ENCODE measurements at regions not wholly inside any gene's neighbourhood (a gene's known extent, or its start where the extent isn't known, plus 50 kb on each side); places are given as distances from the start of the nearest gene placed in this dataset.

DNA sequence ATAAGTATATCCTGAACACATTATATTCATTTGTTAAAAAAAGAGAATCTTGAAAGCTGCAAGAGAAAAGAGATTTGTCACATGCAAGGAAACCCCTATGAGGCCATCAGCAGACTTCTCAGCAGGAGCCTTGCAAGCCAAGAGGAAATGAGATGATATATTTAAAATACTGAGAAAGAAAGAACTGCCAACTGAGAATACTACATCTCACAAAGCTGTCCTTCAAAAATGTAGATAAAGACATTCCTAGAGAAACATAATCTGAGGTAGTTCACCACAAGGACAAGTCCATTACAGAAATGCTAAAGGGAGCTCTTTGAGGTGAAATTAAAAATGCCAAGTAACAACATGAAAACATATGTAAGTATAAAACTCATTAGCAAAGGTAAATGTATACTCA, 224.4 kb upstream of the MBL2 start:
- no peak overlapping the region for H3K4me2 ChIP-seq
- DNase-seq (ENCODE audit: low read depth in 1 of 2, low spot score in 1 of 2) (no peak), ATAC-seq (no peak), FAIRE-seq (no peak)
- POLR2A ChIA-PET: no interaction called here
- CTCF ChIA-PET: no interaction called here
- TF ChIP-seq, protein P1, sequence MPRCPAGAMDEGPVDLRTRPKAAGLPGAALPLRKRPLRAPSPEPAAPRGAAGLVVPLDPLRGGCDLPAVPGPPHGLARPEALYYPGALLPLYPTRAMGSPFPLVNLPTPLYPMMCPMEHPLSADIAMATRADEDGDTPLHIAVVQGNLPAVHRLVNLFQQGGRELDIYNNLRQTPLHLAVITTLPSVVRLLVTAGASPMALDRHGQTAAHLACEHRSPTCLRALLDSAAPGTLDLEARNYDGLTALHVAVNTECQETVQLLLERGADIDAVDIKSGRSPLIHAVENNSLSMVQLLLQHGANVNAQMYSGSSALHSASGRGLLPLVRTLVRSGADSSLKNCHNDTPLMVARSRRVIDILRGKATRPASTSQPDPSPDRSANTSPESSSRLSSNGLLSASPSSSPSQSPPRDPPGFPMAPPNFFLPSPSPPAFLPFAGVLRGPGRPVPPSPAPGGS (IDR thresholded peaks at IDR 0.05): no peak
- TF ChIP-seq RNF2 (IDR thresholded peaks at IDR 0.05; ENCODE audit: borderline replicate concordance, low read depth): no peak
- TF ChIP-seq FOSB (CRISPR knock-in tag; IDR thresholded peaks at IDR 0.05): no peak
- TF ChIP-seq CBX2 (IDR thresholded peaks at IDR 0.05; ENCODE audit: borderline replicate concordance, low read depth): no peak
- TF ChIP-seq, protein P2, sequence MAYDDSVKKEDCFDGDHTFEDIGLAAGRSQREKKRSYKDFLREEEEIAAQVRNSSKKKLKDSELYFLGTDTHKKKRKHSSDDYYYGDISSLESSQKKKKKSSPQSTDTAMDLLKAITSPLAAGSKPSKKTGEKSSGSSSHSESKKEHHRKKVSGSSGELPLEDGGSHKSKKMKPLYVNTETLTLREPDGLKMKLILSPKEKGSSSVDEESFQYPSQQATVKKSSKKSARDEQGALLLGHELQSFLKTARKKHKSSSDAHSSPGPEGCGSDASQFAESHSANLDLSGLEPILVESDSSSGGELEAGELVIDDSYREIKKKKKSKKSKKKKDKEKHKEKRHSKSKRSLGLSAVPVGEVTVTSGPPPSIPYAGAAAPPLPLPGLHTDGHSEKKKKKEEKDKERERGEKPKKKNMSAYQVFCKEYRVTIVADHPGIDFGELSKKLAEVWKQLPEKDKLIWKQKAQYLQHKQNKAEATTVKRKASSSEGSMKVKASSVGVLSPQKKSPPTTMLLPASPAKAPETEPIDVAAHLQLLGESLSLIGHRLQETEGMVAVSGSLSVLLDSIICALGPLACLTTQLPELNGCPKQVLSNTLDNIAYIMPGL (CRISPR knock-in tag; IDR thresholded peaks at IDR 0.05; ENCODE audit: borderline replicate concordance): no peak
- no peak for TF ChIP-seq NPAS2 (CRISPR knock-in tag; IDR thresholded peaks at IDR 0.05; ENCODE audit: borderline replicate concordance)
- TF ChIP-seq RARB (CRISPR knock-in tag; IDR thresholded peaks at IDR 0.05): no peak
- TF ChIP-seq, protein P3, sequence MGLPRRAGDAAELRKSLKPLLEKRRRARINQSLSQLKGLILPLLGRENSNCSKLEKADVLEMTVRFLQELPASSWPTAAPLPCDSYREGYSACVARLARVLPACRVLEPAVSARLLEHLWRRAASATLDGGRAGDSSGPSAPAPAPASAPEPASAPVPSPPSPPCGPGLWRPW (IDR thresholded peaks at IDR 0.05): no peak
- TF ChIP-seq, protein P4, sequence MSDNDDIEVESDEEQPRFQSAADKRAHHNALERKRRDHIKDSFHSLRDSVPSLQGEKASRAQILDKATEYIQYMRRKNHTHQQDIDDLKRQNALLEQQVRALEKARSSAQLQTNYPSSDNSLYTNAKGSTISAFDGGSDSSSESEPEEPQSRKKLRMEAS (IDR thresholded peaks at IDR 0.05): no peak
- TF ChIP-seq CHD2 (IDR thresholded peaks at IDR 0.05; ENCODE audit: low read length, partially characterized antibody): no peak
- TF ChIP-seq MAFK (IDR thresholded peaks at IDR 0.05; ENCODE audit: partially characterized antibody): no peak
- no peak for TF ChIP-seq HDAC2 (IDR thresholded peaks at IDR 0.05)
- TF ChIP-seq HOXA7 (CRISPR knock-in tag; IDR thresholded peaks at IDR 0.05): no peak
- TF ChIP-seq ESRRA (IDR thresholded peaks at IDR 0.05; ENCODE audit: borderline replicate concordance, low read length): no peak
- no peak for TF ChIP-seq ZSCAN20 (CRISPR knock-in tag; IDR thresholded peaks at IDR 0.05)
- no peak for TF ChIP-seq MYC (IDR thresholded peaks at IDR 0.05; ENCODE audit: borderline replicate concordance, low read length)
- no peak for TF ChIP-seq EHMT2 (IDR thresholded peaks at IDR 0.05; ENCODE audit: low read depth)
- TF ChIP-seq, protein P5, sequence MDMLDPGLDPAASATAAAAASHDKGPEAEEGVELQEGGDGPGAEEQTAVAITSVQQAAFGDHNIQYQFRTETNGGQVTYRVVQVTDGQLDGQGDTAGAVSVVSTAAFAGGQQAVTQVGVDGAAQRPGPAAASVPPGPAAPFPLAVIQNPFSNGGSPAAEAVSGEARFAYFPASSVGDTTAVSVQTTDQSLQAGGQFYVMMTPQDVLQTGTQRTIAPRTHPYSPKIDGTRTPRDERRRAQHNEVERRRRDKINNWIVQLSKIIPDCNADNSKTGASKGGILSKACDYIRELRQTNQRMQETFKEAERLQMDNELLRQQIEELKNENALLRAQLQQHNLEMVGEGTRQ (IDR thresholded peaks at IDR 0.05): no peak
- no peak overlapping the region for H3K27ac ChIP-seq
- no peaks in the 10 kb centered on the region for H3K9me3 ChIP-seq
- H3K4me3 ChIP-seq: no peak overlapping the region
- no peaks in the 10 kb centered on the region for H3K4me1 ChIP-seq

DNA sequence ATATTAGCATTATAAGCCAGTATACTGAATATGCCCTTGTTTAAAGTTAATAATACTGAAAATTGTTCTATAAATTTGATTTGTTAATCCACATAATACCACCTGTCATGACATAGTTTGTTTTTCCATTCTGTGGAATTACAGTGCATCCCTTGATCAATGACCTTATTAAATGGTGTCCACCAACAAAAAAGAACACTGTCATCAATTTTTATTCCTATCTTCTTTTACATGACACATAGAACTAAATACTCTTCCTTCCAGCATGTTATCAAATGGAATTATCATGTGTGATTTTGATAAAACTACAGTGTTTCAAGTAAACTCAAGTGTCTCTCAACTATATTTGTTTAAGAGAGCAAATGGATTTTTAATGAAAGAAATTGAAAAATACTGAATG, 221.8 kb upstream of the MBL2 start:
- DNase-seq (ENCODE audit: low read depth in 1 of 2, low spot score in 1 of 2): no peak
- FAIRE-seq: no peak

DNA sequence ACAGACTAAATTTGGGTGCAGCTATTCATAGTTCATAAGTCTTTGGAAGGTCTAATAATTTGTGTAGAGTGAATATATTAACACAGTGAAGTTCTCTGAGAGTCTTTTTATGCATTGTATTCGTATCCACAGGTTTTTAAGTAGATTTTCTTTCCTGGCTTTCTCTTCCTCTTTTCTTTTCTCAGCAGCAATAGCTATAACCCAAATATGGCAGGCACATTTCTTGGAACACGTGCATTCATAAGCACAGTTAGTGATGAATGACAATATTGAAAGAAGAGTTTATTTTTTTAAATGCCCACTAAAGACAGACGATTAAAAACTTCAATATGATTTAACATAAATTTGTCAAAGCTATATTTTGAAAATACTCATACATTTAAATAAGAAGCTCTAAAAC, 220.5 kb upstream of the MBL2 start:
- no peak overlapping the region for H3K4me2 ChIP-seq
- TF ChIP-seq, protein P6, sequence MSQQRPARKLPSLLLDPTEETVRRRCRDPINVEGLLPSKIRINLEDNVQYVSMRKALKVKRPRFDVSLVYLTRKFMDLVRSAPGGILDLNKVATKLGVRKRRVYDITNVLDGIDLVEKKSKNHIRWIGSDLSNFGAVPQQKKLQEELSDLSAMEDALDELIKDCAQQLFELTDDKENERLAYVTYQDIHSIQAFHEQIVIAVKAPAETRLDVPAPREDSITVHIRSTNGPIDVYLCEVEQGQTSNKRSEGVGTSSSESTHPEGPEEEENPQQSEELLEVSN (IDR thresholded peaks at IDR 0.05; ENCODE audit: borderline replicate concordance, low read depth): no peak
- ChIA-PET CTCF (no interaction called here), POLR2A (no interaction called here)
- 3% methylated on average over 3 of the region's 3 CpGs for WGBS (ENCODE audit: missing lambda C conversion rate)
- DNase-seq (ENCODE audit: low read depth in 1 of 2, low spot score in 1 of 2) (no peak), ATAC-seq (no peak), FAIRE-seq (no peak)
- H3K4me3 ChIP-seq: no peak overlapping the region
- no peaks in the 10 kb centered on the region for H3K9me3 ChIP-seq
- no peak overlapping the region for H3K27ac ChIP-seq
- H3K4me1 ChIP-seq: no peaks in the 10 kb centered on the region

More for the DNA sequence above, 221.8 kb upstream of the MBL2 start:
- no peak overlapping the region for H3K4me3 ChIP-seq
- POLR2A ChIA-PET: no interaction called here
- CTCF ChIA-PET: no interaction called here
- no peak overlapping the region for H3K4me2 ChIP-seq
- no peak for ATAC-seq
- no peaks in the 10 kb centered on the region for H3K9me3 ChIP-seq
- H3K27ac ChIP-seq: no peak overlapping the region
- no peaks in the 10 kb centered on the region for H3K4me1 ChIP-seq
- TF ChIP-seq ZC3H11A (IDR thresholded peaks at IDR 0.05): no peak
- TF ChIP-seq, protein P6 (IDR thresholded peaks at IDR 0.05; ENCODE audit: borderline replicate concordance, low read depth): no peak
- peak; percentile 64 for TF ChIP-seq MAFK (IDR thresholded peaks at IDR 0.05; ENCODE audit: partially characterized antibody)

All from A549 (cell line).